ENCODE measurements at regions not wholly inside any gene's neighbourhood (a gene's known extent, or its start where the extent isn't known, plus 50 kb on each side); places are given as distances from the start of the nearest gene placed in this dataset.
A peak's percentile ranks its signal among the peaks of the same experiment; 100 is the strongest.

GRCh38 chr3:72666447-72666755 is 181.8 kb downstream of the SHQ1 start:
- Histone ChIP-seq H3K27me3 (no peaks in the 10 kb centered on the region), H3K9me3 (no peaks in the 10 kb centered on the region), H3K27ac (no peak overlapping the region), H3K36me3 (no peaks in the 10 kb centered on the region), H3K4me3 (no peak overlapping the region), H3K4me1 (no peaks in the 10 kb centered on the region)
- no peak for DNase-seq (ENCODE audit: low spot score in 2 of 2)
- no peak for TF ChIP-seq CTCF (IDR thresholded peaks at IDR 0.05)
- TF ChIP-seq POLR2A (IDR thresholded peaks at IDR 0.05): no peak
- TF ChIP-seq EP300 (IDR thresholded peaks at IDR 0.05): no peak
- 91 to 94% methylated on average over 3 of the region's 3 CpGs for WGBS, 2 donors

- 80 to 82% methylated on average over 13 of the region's 13 CpGs for WGBS, 2 donors
- TF ChIP-seq CTCF (IDR thresholded peaks at IDR 0.05) (peak in 4 of 5 experiments; percentile 7 to 46 (median 28)), POLR2A (IDR thresholded peaks at IDR 0.05) (no peak)
- H3K4me1 ChIP-seq: peaks cover 0 to 2% (median 0%) of the 10 kb centered on the region in 4 donors
Observed at GRCh38 chr3:72665701-72666446, 182.4 kb downstream of the SHQ1 start.

GRCh38 chr3:72665103-72665502 is 183.1 kb downstream of the SHQ1 start:
- TF ChIP-seq CTCF (IDR thresholded peaks at IDR 0.05) (no peak), POLR2A (IDR thresholded peaks at IDR 0.05) (no peak), EP300 (IDR thresholded peaks at IDR 0.05) (no peak)

More at GRCh38 chr3:72665701-72666446, 182.4 kb downstream of the SHQ1 start:
- Histone ChIP-seq H3K27me3 (no peaks in the 10 kb centered on the region), H3K4me3 (no peak overlapping the region), H3K36me3 (no peaks in the 10 kb centered on the region), H3K27ac (no peak overlapping the region), H3K9me3 (no peaks in the 10 kb centered on the region)
- peak in 1 of 2 donors; percentile 29 for DNase-seq (ENCODE audit: low spot score in 2 of 2)

GRCh38 chr3:72664184-72664975 is 183.9 kb downstream of the SHQ1 start:
- H3K4me1 ChIP-seq: peaks cover 0 to 4% (median 0%) of the 10 kb centered on the region in 4 donors
- WGBS, 2 donors: 76 to 84% methylated on average over 3 of the region's 3 CpGs
- no peaks in the 10 kb centered on the region for H3K9me3 ChIP-seq
- H3K4me3 ChIP-seq: no peak overlapping the region
- no peak for DNase-seq (ENCODE audit: low spot score in 2 of 2)
- no peak overlapping the region for H3K27ac ChIP-seq
- no peaks in the 10 kb centered on the region for H3K27me3 ChIP-seq
- no peak for TF ChIP-seq POLR2A (IDR thresholded peaks at IDR 0.05)
- no peak for TF ChIP-seq CTCF (IDR thresholded peaks at IDR 0.05)
- no peak for TF ChIP-seq EP300 (IDR thresholded peaks at IDR 0.05)
- H3K36me3 ChIP-seq: no peaks in the 10 kb centered on the region

More at GRCh38 chr3:72665103-72665502, 183.1 kb downstream of the SHQ1 start:
- WGBS, 2 donors: 91 to 94% methylated on average over 4 of the region's 4 CpGs
- no peaks in the 10 kb centered on the region for H3K27me3 ChIP-seq
- no peak overlapping the region for H3K4me3 ChIP-seq
- H3K36me3 ChIP-seq: no peaks in the 10 kb centered on the region
- DNase-seq (ENCODE audit: low spot score in 2 of 2): no peak
- H3K4me1 ChIP-seq: peaks cover 0 to 4% (median 0%) of the 10 kb centered on the region in 4 donors
- H3K27ac ChIP-seq: no peak overlapping the region
- no peaks in the 10 kb centered on the region for H3K9me3 ChIP-seq

GRCh38 chr3:72663429-72663828 is 184.8 kb downstream of the SHQ1 start:
- Histone ChIP-seq H3K4me3 (no peak overlapping the region), H3K27me3 (no peaks in the 10 kb centered on the region), H3K4me1 (peaks cover 0 to 4% (median 0%) of the 10 kb centered on the region in 4 donors), H3K36me3 (no peaks in the 10 kb centered on the region), H3K27ac (no peak overlapping the region), H3K9me3 (no peaks in the 10 kb centered on the region)
- TF ChIP-seq CTCF (IDR thresholded peaks at IDR 0.05) (no peak), EP300 (IDR thresholded peaks at IDR 0.05) (no peak), POLR2A (IDR thresholded peaks at IDR 0.05) (no peak)
- 60 to 65% methylated on average over 4 of the region's 4 CpGs for WGBS, 2 donors
- no peak for DNase-seq (ENCODE audit: low spot score in 2 of 2)
